Activated naive CD4-positive, alpha-beta T cell treated with anti-CD3 and anti-CD28 coated beads, Interleukin-2, amount 50 U/mL, for 16 hours (primary cell): ENCODE measurements at regions not wholly inside any gene's neighbourhood (a gene's known extent, or its start where the extent isn't known, plus 50 kb on each side); places are given as distances from the start of the nearest gene placed in this dataset.
"Not testable (repeated sequence)": the region's sequence is repeated elsewhere in the genome, so short reads cannot be mapped to it uniquely, and the experiment has no call there.

Experiments used
- DNase-seq: peaks from one replicate; pipeline ENCODE4 v3.0.0-alpha.2; 2020

GRCh38 chrX:124181515-124181914 is 150.9 kb upstream of the TEX13D start:
- DNase-seq, result not testable (repeated sequence)

- DNase-seq, result no peak
Observed at GRCh38 chrX:124190440-124190839, 142.0 kb upstream of the TEX13D start.

- no peak for DNase-seq
Observed at GRCh38 chrX:124194199-124194598, 138.3 kb upstream of the TEX13D start.

GRCh38 chrX:124194901-124195300 is 137.6 kb upstream of the TEX13D start:
- no peak for DNase-seq

GRCh38 chrX:124203311-124203710 is 129.1 kb upstream of the TEX13D start:
- DNase-seq, result no peak

- DNase-seq, result no peak
Observed at GRCh38 chrX:124208660-124209059, 123.8 kb upstream of the TEX13D start.

GRCh38 chrX:124209792-124210576 is 122.5 kb upstream of the TEX13D start:
- no peak for DNase-seq

GRCh38 chrX:124211312-124211942 is 121.0 kb upstream of the TEX13D start:
- no peak for DNase-seq

- DNase-seq, result peak; percentile 31
Observed at GRCh38 chrX:124212622-124213021, 119.8 kb upstream of the TEX13D start.

- DNase-seq, result no peak
Observed at GRCh38 chrX:124215786-124216185, 116.7 kb upstream of the TEX13D start.

- DNase-seq, result no peak
Observed at GRCh38 chrX:124216396-124217115, 115.9 kb upstream of the TEX13D start.

- DNase-seq, result peak; percentile 58
Observed at GRCh38 chrX:124217304-124218251, 114.9 kb upstream of the TEX13D start.

GRCh38 chrX:124223524-124223923 is 108.9 kb upstream of the TEX13D start:
- DNase-seq, result no peak

GRCh38 chrX:124224528-124224927 is 107.9 kb upstream of the TEX13D start:
- DNase-seq, result no peak

- no peak for DNase-seq
Observed at GRCh38 chrX:124226129-124226528, 106.3 kb upstream of the TEX13D start.

- DNase-seq, result no peak
Observed at GRCh38 chrX:124228849-124229248, 103.6 kb upstream of the TEX13D start.

- no peak for DNase-seq
Observed at GRCh38 chrX:124229374-124229773, 103.1 kb upstream of the TEX13D start.

GRCh38 chrX:124230655-124231450 is 101.6 kb upstream of the TEX13D start:
- no peak for DNase-seq

GRCh38 chrX:124231451-124231759 is 101.1 kb upstream of the TEX13D start:
- DNase-seq, result no peak

GRCh38 chrX:124232523-124233201 is 99.8 kb upstream of the TEX13D start:
- peak; percentile 56 for DNase-seq

- no peak for DNase-seq
Observed at GRCh38 chrX:124234348-124234747, 98.1 kb upstream of the TEX13D start.
